Neural cell (in vitro differentiated cells): ENCODE measurements at regions not wholly inside any gene's neighbourhood (a gene's known extent, or its start where the extent isn't known, plus 50 kb on each side); places are given as distances from the start of the nearest gene placed in this dataset.

Experiments
- H2AFZ ChIP-seq: fragments of 200-600, 300-800 bp; sonication (generic), shearing (Covaris generic); 2 replicates; pipeline ENCODE4 v1.6.0; 2014; ENCODE audit warnings: low read depth, mild to moderate bottlenecking, antibody characterized with exemption, low read length, moderate library complexity
- H3F3A ChIP-seq: fragments of 200-600 bp; shearing (Covaris generic); 2 replicates; pipeline ENCODE4 v1.6.1; 2016; ENCODE audit warnings: mild to moderate bottlenecking, moderate library complexity, mixed read lengths, antibody characterized with exemption, low read length; ENCODE audit not compliant: insufficient read depth, poor library complexity, severe bottlenecking
- H3K27ac ChIP-seq: fragments of 200-600, 300-800 bp; sonication (generic), shearing (Covaris generic); 2 replicates; pipeline ENCODE4 v1.5.1; 2014; ENCODE audit warnings: mild to moderate bottlenecking, low read length, moderate library complexity
- H3K27me3 ChIP-seq: fragments of 300-800, 200-600 bp; sonication (generic), shearing (Covaris generic); 2 replicates; pipeline ENCODE4 v1.6.0; 2014; ENCODE audit warnings: mild to moderate bottlenecking, low read depth, low read length, moderate library complexity; ENCODE audit not compliant: insufficient read depth
- H3K36me3 ChIP-seq: fragments of 300-800, 200-600 bp; sonication (generic), shearing (Covaris generic); 2 replicates; pipeline ENCODE4 v1.5.1; 2014; ENCODE audit warnings: mild to moderate bottlenecking, antibody characterized with exemption, low read length, moderate library complexity; ENCODE audit not compliant: insufficient read depth
- H3K4me2 ChIP-seq: fragments of 300-800, 200-600 bp; sonication (generic), shearing (Covaris generic); 2 replicates; pipeline ENCODE4 v1.6.0; 2014; ENCODE audit warnings: mild to moderate bottlenecking, low read length
- H3K4me3 ChIP-seq: fragments of 300-800, 200-600 bp; sonication (generic), shearing (Covaris generic); 2 replicates; pipeline ENCODE4 v1.5.1; 2014; ENCODE audit warnings: mild to moderate bottlenecking, low read length, moderate library complexity
- H3K79me2 ChIP-seq: fragments of 200-600 bp; shearing (Covaris generic); replicated peaks from 2 replicates; pipeline ENCODE4 v1.6.0; 2014; ENCODE audit warnings: mild to moderate bottlenecking, low read length, moderate library complexity; ENCODE audit not compliant: insufficient read depth
- H3K9ac ChIP-seq: fragments of 300-800, 200-600 bp; sonication (generic), shearing (Covaris generic); 2 replicates; pipeline ENCODE4 v1.6.1; 2016; ENCODE audit warnings: mild to moderate bottlenecking, low read length, mixed read lengths
- H3K9me2 ChIP-seq: fragments of 200-600 bp; shearing (Covaris generic); 2 replicates; pipeline ENCODE4 v1.6.1; 2016; ENCODE audit warnings: mild to moderate bottlenecking, low read length, mixed read lengths; ENCODE audit not compliant: insufficient read depth
- H3K9me3 ChIP-seq: fragments of 200-600, 300-800 bp; sonication (generic), shearing (Covaris generic); 2 replicates; pipeline ENCODE4 v1.6.1; 2016; ENCODE audit warnings: mild to moderate bottlenecking, mixed run types, low read length, moderate library complexity, mixed read lengths
- H4K20me1 ChIP-seq: fragments of 200-600 bp; shearing (Covaris generic); 2 replicates; pipeline ENCODE4 v1.6.1; 2016; ENCODE audit warnings: mild to moderate bottlenecking, mixed run types; ENCODE audit not compliant: insufficient read depth
- CTCF ChIP-seq: fragments of 450-650 bp; IDR thresholded peaks from 2 replicates; pipeline ENCODE4 v1.5.1; 2014; ENCODE audit warnings: antibody characterized with exemption, mild to moderate bottlenecking, moderate library complexity; ENCODE audit not compliant: poor library complexity, severe bottlenecking
- EP300 ChIP-seq: fragments of 450-650 bp; conservative IDR thresholded peaks from 2 replicates; pipeline ENCODE4 v1.6.1; 2014; ENCODE audit warnings: antibody characterized with exemption, mild to moderate bottlenecking, moderate library complexity; ENCODE audit not compliant: poor library complexity, severe bottlenecking
- EZH2 ChIP-seq: fragments of 200-600, 300-800 bp; shearing (Covaris generic), sonication (generic); IDR thresholded peaks from 2 replicates; pipeline ENCODE4 v1.6.1; 2014; ENCODE audit warnings: antibody characterized with exemption, low read length, borderline replicate concordance, mild to moderate bottlenecking; ENCODE audit not compliant: insufficient read depth, poor library complexity, severe bottlenecking
- MXI1 ChIP-seq: fragments of 450-650 bp; conservative IDR thresholded peaks from 2 replicates; pipeline ENCODE4 v1.6.1; 2014; ENCODE audit warnings: antibody characterized with exemption, mild to moderate bottlenecking; ENCODE audit not compliant: poor library complexity, severe bottlenecking
- POLR2AphosphoS5 ChIP-seq: IDR thresholded peaks from 2 replicates; pipeline ENCODE4 v1.6.1; 2012
- RAD21 ChIP-seq: fragments of 450-650 bp; conservative IDR thresholded peaks from 2 replicates; pipeline ENCODE4 v1.6.1; 2014; ENCODE audit warnings: antibody characterized with exemption, mild to moderate bottlenecking, moderate library complexity
- REST ChIP-seq: IDR thresholded peaks from 2 replicates; pipeline ENCODE4 v1.6.1; 2012; ENCODE audit warnings: borderline replicate concordance
- SMC3 ChIP-seq: fragments of 450-650 bp; conservative IDR thresholded peaks from 2 replicates; pipeline ENCODE4 v1.6.1; 2014; ENCODE audit warnings: antibody characterized with exemption, mild to moderate bottlenecking, moderate library complexity; ENCODE audit not compliant: poor library complexity
- TAF1 ChIP-seq: IDR thresholded peaks from 2 replicates; pipeline ENCODE4 v1.6.1; 2012; ENCODE audit warnings: low read depth

DNA sequence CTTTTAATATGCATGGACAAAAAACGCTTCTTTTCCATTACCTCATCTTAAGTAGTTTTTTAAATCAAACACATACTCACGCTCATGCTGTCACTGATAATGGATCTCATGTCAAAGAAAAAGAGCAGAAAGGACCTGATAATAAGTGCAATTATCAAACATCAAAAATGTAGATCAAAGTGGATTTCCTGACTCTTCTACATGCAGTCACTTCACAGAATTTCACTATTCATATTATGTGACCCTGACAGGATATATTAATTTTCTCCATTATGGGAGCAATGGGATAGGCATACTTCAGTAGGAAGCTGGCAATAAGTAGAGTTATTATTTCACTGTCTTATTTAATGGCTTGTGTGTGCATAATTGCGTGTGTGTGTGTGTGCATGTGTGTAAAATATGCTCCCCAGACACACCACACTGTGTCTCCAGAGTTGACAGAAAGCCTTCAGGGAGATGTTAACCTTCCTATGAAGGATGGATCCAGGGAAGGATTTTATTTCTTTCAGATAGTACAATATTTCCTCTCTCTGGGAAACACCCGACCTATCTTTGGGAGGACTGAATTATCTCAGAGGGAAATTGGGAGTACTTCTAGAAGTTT, 445.2 kb downstream of the SH2D1A start:
- Histone ChIP-seq H3K36me3 (no peaks in the 10 kb centered on the region), H2AFZ (no peak overlapping the region), H3K27me3 (no peaks in the 10 kb centered on the region), H3K9ac (no peak overlapping the region), H3K27ac (peak overlapping the region; percentile 82), H3K9me3 (no peaks in the 10 kb centered on the region), H3K4me2 (no peak overlapping the region), H3K79me2 (no peaks in the 10 kb centered on the region), H3F3A (no peaks in the 10 kb centered on the region), H3K4me3 (no peak overlapping the region), H4K20me1 (no peaks in the 10 kb centered on the region), H3K9me2 (no peaks in the 10 kb centered on the region)
- TF ChIP-seq SMC3 (no peak), EP300 (peak; percentile 93), POLR2AphosphoS5 (peak; percentile 77), REST (peak; percentile 95)

GRCh38 chrX:124796989-124797388, 450.6 kb downstream of the SH2D1A start:
- H3K36me3 ChIP-seq = no peaks in the 10 kb centered on the region
- H3K4me2 ChIP-seq = no peak overlapping the region
- no peak overlapping the region for H3K9ac ChIP-seq
- no peaks in the 10 kb centered on the region for H3K9me2 ChIP-seq
- H3K4me3 ChIP-seq = no peak overlapping the region
- no peaks in the 10 kb centered on the region for H3K9me3 ChIP-seq
- TF ChIP-seq SMC3 (no peak), CTCF (no peak), TAF1 (no peak), RAD21 (no peak), POLR2AphosphoS5 (no peak), REST (no peak), EZH2 (no peak), MXI1 (no peak), EP300 (no peak)
- no peaks in the 10 kb centered on the region for H3F3A ChIP-seq
- H3K27me3 ChIP-seq = no peaks in the 10 kb centered on the region
- no peaks in the 10 kb centered on the region for H4K20me1 ChIP-seq
- H3K27ac ChIP-seq = no peak overlapping the region
- no peaks in the 10 kb centered on the region for H3K79me2 ChIP-seq
- no peak overlapping the region for H2AFZ ChIP-seq
